NCI-H446 treated with DMSO at 0.1 percent for 48 hours (cell line): ENCODE measurements at regions not wholly inside any gene's neighbourhood (a gene's known extent, or its start where the extent isn't known, plus 50 kb on each side); places are given as distances from the start of the nearest gene placed in this dataset.

Experiments
- DNase-seq: peaks from one replicate; lab custom pipeline; 2025; lab: John Stamatoyannopoulos, UW

GRCh38 chr1:8203056-8203455, 114.9 kb upstream of the SLC45A1 start:
- DNase-seq, result no peak

GRCh38 chr1:8202182-8202905, 115.6 kb upstream of the SLC45A1 start:
- no peak for DNase-seq

GRCh38 chr1:8201331-8201861, 116.5 kb upstream of the SLC45A1 start:
- no peak for DNase-seq

GRCh38 chr1:8200317-8201115, 117.4 kb upstream of the SLC45A1 start:
- no peak for DNase-seq

GRCh38 chr1:8198522-8198921, 119.4 kb upstream of the SLC45A1 start:
- DNase-seq, result no peak

GRCh38 chr1:8197493-8198282, 120.2 kb upstream of the SLC45A1 start:
- no peak for DNase-seq

- DNase-seq, result no peak
Measured at GRCh38 chr1:8194481-8195227, 123.3 kb upstream of the SLC45A1 start.

- DNase-seq, result no peak
Measured at GRCh38 chr1:8193840-8194406, 124.0 kb upstream of the SLC45A1 start.

- no peak for DNase-seq
Measured at GRCh38 chr1:8191474-8191873, 126.4 kb upstream of the SLC45A1 start.

GRCh38 chr1:8189931-8190483, 127.9 kb upstream of the SLC45A1 start:
- no peak for DNase-seq

GRCh38 chr1:8185400-8185799, 132.5 kb upstream of the SLC45A1 start:
- no peak for DNase-seq

- DNase-seq, result no peak
Measured at GRCh38 chr1:8184301-8184700, 133.6 kb upstream of the SLC45A1 start.

- DNase-seq, result no peak
Measured at GRCh38 chr1:8182034-8182761, 135.7 kb upstream of the SLC45A1 start.

- DNase-seq, result no peak
Measured at GRCh38 chr1:8179132-8179793, 138.7 kb upstream of the SLC45A1 start.

- DNase-seq, result no peak
Measured at GRCh38 chr1:8176279-8176678, 141.6 kb upstream of the SLC45A1 start.

GRCh38 chr1:8174807-8175206, 143.1 kb upstream of the SLC45A1 start:
- no peak for DNase-seq

- no peak for DNase-seq
Measured at GRCh38 chr1:8171751-8172464, 145.8 kb upstream of the ERRFI1 start.

- DNase-seq, result no peak
Measured at GRCh38 chr1:8170059-8170835, 144.1 kb upstream of the ERRFI1 start.
